H1 (cell line): ENCODE measurements at regions not wholly inside any gene's neighbourhood (a gene's known extent, or its start where the extent isn't known, plus 50 kb on each side); places are given as distances from the start of the nearest gene placed in this dataset.

Experiments
- E2F6 ChIP-seq: IDR thresholded peaks from 2 replicates; pipeline ENCODE4 v1.6.1; 2012; ENCODE audit warnings: inconsistent platforms
- EGR1 ChIP-seq: IDR thresholded peaks from 2 replicates; pipeline ENCODE4 v1.6.1; 2011; ENCODE audit warnings: low read depth, low read length, borderline replicate concordance
- JUND ChIP-seq: IDR thresholded peaks from 2 replicates; pipeline ENCODE4 v1.6.1; 2011; ENCODE audit warnings: mild to moderate bottlenecking, improper control_type of control experiment, low read length
- SAP30 ChIP-seq: fragments of 300-600 bp; sonication (generic); IDR thresholded peaks from 2 replicates; pipeline ENCODE4 v1.7.1; 2012; ENCODE audit warnings: low read length, moderate library complexity, mild to moderate bottlenecking, inconsistent platforms; ENCODE audit not compliant: insufficient read depth, insufficient replicate concordance
- SIN3A ChIP-seq, 2 experiments: IDR thresholded peaks in 1 of 2; conservative IDR thresholded peaks in 1 of 2; 2 replicates each; pipeline ENCODE4 v1.6.1; 2011 to 2012; ENCODE audit warnings: low read length in 2 of 2, improper control_type of control experiment in 1 of 2, low read depth in 1 of 2, mild to moderate bottlenecking in 1 of 2
- SP1 ChIP-seq: IDR thresholded peaks from 2 replicates; pipeline ENCODE4 v1.6.1; 2011; ENCODE audit warnings: low read depth, low read length
- TCF12 ChIP-seq: IDR thresholded peaks from 2 replicates; pipeline ENCODE4 v1.6.1; 2011; ENCODE audit warnings: low read depth, mild to moderate bottlenecking, low read length
- USF2 ChIP-seq: IDR thresholded peaks from 2 replicates; pipeline ENCODE4 v1.6.1; 2011; ENCODE audit warnings: low read length, improper control_type of control experiment

- TF ChIP-seq USF2 (no peak), SAP30 (no peak), E2F6 (no peak), SIN3A (conservative IDR thresholded peaks at IDR 0.05 in 1 of 2, IDR thresholded peaks at IDR 0.05 in 1 of 2; ENCODE audit: low read depth in 1 of 2, low read length in 2 of 2) (no peak), SP1 (no peak), TCF12 (no peak), EGR1 (no peak), JUND (no peak)
Observed at GRCh38 chr21:38899277-38899947, 93.7 kb downstream of the ETS2 start (continued).
